GM19397 (cell line): ENCODE measurements at regions not wholly inside any gene's neighbourhood (a gene's known extent, or its start where the extent isn't known, plus 50 kb on each side); places are given as distances from the start of the nearest gene placed in this dataset.
A peak's percentile ranks its signal among the peaks of the same experiment; 100 is the strongest.

ENCODE experiments used
- ATAC-seq: cut with Tn5 transposase; IDR thresholded peaks from one replicate; pipeline ENCODE4 v1.9.1; 2021; ENCODE audit warnings: mild to moderate bottlenecking, moderate library complexity; ENCODE audit not compliant: unreplicated experiment

- ATAC-seq: no peak
These were observed 188.3 kb downstream of the OGFRL1 start for GRCh38 chr6:71476872-71477271.

DNA sequence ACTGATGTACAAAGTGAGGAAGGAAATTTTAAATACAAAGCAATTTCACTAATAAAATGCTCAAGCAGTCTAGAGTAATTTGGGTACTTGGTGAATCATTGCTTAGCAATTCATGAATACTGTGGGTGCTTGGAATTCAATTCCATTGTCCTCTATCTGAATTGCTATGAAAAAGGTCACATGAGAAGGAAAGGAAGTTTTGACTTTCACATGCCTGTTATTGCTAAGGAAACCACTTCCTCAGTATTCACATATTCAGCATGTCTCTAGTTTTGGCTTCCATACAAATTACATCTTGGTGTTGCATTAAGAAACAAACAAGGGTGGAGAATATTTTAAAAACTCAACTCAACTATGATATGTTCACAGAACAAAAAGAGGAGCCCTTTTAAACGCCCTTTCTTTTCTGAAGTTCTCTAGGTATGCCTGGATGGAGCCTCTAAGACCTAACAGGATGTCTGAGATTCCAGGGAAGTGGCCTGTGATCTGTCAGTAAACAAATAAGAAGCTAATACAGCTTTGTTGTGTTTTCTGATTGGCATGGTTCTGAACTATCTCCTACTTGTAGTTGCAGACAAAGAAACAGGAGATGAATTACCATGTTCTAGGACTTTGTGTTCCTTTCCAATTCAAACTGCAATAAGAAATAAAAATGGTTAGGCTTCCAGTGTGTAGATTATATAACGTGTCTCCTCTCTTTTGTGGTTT lies 190.4 kb downstream of the OGFRL1 start:
- no peak for ATAC-seq

- ATAC-seq: no peak
These were observed 192.0 kb downstream of the OGFRL1 start for GRCh38 chr6:71480577-71480976.

- ATAC-seq: no peak
These were observed 192.4 kb downstream of the OGFRL1 start for GRCh38 chr6:71481011-71481410.

GRCh38 chr6:71481801-71482200 lies 193.2 kb downstream of the OGFRL1 start:
- ATAC-seq: no peak

- ATAC-seq: no peak
These were observed 194.1 kb downstream of the OGFRL1 start for GRCh38 chr6:71482742-71483141.

GRCh38 chr6:71486461-71486860 lies 197.8 kb downstream of the OGFRL1 start:
- no peak for ATAC-seq

DNA sequence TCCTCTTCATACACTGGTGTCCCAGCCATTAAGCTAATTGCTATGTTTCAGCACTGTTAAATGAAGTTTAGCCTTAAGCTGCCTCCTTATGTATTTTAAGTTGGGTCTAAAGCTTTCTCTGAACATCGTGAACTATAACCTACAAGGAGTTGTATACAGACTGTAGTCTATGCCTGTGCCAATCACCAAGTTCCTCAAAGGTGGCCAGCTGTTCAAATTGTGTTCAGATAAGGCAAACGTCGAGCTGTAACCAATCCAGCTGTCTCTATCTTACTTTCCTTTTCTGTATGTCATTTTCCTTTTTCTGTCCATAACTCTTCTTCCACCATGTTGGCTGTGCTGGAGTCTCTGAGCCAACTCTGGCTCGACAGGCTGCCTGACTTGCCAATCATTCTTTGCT lies 199.6 kb downstream of the OGFRL1 start:
- ATAC-seq: no peak

DNA sequence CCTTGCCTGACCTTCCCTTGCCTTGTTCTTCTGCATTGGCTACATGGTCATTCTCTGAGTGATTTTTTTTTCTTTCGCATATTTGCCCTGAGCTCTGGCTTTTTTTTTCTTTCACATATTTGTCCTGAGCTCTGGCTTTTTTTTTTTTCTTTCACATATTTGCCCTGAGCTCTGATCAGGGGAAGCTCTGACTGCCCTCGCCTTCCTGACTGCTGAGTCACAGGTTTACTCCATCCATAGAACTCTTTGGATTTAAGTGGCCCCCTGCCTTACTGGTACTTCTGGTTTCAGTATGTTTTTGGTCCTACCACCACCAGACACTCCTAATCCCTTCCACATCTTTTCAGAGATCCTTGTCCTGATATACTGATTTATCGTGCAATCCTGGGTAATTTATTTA lies 201.1 kb downstream of the OGFRL1 start:
- ATAC-seq: no peak

- ATAC-seq: no peak
These were observed 202.3 kb downstream of the OGFRL1 start for GRCh38 chr6:71490876-71491275.

- ATAC-seq: no peak
These were observed 203.2 kb downstream of the OGFRL1 start for GRCh38 chr6:71491844-71492243.

DNA sequence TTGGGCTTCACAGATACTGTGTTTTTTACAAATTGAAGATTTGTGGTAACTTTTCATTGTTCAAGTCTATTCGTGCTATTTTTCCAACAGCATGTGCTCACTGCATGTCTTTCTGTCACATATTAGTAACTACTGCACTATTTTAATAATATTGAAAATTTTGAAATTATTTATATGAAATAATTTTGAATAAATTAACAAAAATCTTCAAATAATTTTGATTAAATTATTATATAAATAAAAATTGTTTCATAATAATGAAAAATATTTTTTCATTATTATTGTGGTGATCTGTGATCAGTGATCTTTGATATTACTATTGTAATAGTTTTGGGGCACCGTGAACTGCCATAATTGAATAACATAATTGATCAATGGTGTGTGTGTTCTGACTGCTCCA lies 204.1 kb downstream of the OGFRL1 start:
- ATAC-seq: no peak

- ATAC-seq: peak; percentile 100
These were observed 207.6 kb downstream of the OGFRL1 start for GRCh38 chr6:71496018-71496721.

DNA sequence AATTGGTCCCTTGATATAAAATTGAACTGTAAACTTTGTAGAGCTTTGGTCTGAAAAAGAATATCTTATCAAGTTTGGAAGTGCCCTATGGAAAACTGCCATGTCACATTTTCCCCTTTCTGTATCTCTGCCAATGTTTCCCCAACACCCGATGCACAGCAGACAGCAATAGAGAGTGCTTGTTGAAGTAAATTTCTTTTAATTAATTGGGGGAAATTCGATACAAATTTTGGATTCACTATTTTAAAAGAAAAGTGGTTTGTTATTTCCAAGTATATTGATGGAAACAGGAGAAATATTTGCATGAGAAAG lies 208.1 kb downstream of the OGFRL1 start:
- no peak for ATAC-seq

DNA sequence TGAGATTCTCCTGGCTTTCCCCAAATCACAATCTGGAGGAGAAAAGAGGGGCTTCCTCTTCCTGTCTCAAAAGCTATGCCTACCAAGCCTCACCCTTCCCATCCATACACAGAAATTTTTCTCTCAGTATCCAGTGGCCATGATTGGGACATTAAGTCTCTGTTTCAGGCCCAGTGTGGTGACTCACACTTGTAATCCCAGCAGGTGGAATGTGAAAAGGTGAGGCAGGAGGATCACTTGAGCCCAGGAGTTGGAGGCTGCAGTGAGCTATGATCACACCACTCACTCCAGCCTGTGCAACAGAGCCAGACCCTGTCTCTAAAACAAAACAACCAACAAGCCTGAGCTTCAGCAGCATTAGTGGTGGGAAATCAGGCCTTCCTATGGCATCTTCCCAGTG lies 210.0 kb downstream of the OGFRL1 start:
- ATAC-seq: no peak

GRCh38 chr6:71499667-71500066 lies 211.1 kb downstream of the OGFRL1 start:
- ATAC-seq: no peak

DNA sequence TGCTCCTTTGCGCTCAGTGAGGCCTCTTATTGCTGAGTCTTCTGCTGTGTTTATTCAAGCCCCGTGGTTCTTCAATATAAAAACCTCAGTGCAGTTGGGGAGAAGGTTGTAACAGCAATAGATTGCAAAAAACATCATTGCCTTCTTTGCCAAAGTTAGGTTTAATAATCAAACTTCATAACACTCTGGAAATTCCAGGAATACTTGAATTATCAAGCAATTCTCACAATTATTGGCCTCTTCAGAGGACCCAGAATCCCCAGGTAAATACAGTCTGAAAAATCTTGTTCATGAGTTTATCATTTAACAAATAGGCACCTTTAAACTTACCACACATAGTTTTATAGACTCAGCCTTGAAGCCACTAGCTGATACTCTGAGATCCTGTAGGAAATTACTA lies 213.6 kb downstream of the OGFRL1 start:
- no peak for ATAC-seq

- no peak for ATAC-seq
These were observed 214.3 kb downstream of the OGFRL1 start for GRCh38 chr6:71502956-71503355.

DNA sequence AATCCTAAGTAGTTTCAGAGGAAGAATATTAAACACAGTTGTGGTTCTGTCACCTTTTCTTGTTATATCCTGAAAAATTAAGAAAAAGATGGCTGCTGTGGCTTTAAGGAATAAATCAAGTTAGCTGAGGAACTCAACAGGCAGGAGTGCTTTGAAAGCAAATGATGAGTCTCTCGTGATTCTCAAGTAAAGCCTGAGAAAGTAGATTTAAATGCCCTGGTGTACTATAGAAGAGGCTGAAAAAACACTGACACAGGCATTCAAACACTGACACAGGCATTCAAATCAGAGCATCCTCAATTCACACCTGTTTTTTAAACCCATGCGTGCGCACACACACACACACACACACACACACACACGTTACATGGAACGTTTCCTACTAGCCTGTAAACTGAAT lies 218.6 kb downstream of the OGFRL1 start:
- ATAC-seq: no peak

DNA sequence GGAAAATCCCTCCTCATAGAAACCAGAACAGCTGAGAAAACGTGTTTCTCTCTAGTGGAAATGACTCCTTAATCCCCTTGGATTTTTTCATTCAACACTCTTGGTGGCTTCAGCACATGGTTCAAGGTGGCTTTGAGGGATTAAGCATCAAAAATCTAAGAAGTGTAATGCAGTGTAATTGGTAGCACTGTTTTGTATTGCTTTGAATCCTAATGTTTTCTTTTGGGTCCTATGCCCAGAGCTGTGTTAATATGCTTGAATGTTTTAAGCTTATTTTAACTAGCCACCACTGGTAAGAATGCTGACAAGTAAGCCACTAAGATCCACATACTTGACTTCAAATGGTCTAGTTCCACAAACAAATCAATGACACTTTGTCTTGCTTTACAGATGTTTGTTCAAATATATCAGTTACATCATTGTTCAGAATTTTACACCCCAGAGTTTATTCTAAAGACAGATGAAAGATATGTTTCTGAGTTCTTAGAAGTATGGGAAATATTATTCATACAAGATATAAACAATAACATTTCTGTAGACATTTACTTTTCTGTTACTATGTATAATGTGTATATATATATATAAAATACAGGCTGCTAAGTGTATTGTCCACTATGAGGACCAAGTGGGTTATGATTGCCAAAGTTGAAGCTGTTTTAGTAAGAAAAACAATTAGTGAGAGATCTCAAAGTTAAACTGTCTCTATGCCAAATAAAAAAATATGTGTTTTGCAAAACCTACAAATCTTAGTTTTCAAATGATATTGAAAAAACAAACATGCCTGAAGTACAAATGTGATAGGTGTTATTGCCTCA lies 220.8 kb downstream of the OGFRL1 start:
- ATAC-seq: no peak

DNA sequence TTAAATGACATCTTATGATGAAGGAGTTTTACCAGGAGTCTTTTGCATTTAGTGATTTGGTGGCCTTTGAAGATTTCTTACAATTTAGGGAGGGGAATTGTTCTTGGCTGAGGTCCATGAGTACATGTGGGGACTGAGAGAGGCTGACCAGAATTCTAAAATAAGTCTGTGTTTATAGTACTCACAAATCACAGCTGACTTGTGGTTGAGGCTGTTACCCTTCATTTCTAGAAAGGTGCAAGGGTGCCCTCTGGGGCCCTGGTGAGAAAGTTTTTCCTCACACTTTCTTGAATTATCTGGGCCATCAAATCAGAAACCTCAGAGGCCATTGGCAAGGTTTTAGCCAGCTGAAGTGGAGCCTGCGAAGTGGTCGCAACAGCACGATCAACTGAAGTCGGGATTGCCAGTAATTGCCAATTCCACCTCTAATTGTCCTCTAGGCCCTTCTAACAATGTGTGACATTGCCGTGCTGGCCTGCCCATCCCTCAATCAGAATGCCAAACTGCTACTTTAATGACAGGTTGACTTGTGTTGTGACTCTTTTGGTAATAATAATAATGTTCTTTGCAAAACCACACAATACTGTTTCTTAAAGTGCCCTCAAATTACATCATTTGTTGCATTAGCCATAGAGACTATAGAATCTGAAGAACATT lies 221.6 kb downstream of the OGFRL1 start:
- peak; percentile 78 for ATAC-seq
